SU-DHL-6 (cell line): ENCODE measurements at regions not wholly inside any gene's neighbourhood (a gene's known extent, or its start where the extent isn't known, plus 50 kb on each side); places are given as distances from the start of the nearest gene placed in this dataset.

Source experiments
- H2AFZ ChIP-seq: fragments of 200-600 bp; sonication (generic); 2 replicates; pipeline ENCODE4 v1.6.1; 2014; ENCODE audit warnings: low read depth, mild to moderate bottlenecking, moderate library complexity, mixed read lengths, antibody characterized with exemption, low read length; ENCODE audit not compliant: severe bottlenecking
- H3F3A ChIP-seq: fragments of 200-600 bp; shearing (Covaris generic); 2 replicates; pipeline ENCODE4 v1.6.0; 2016; ENCODE audit warnings: antibody characterized with exemption, mild to moderate bottlenecking; ENCODE audit not compliant: insufficient read depth
- H3K27ac ChIP-seq: fragments of 200-600 bp; sonication (generic); 2 replicates; pipeline ENCODE4 v1.5.1; 2016; ENCODE audit warnings: low read depth, mild to moderate bottlenecking, low read length, moderate library complexity, mixed read lengths
- H3K27me3 ChIP-seq: fragments of 200-600 bp; sonication (generic), shearing (Covaris generic); 2 replicates; pipeline ENCODE4 v1.6.0; 2014; ENCODE audit warnings: mild to moderate bottlenecking, low read length
- H3K36me3 ChIP-seq: fragments of 200-600 bp; sonication (generic); 2 replicates; pipeline ENCODE4 v1.6.1; 2014; ENCODE audit warnings: mild to moderate bottlenecking, low read length, mixed read lengths
- H3K4me2 ChIP-seq: fragments of 300-600, 200-600 bp; shearing (Covaris generic), sonication (generic); 2 replicates; pipeline ENCODE4 v1.6.0; 2014; ENCODE audit warnings: low read length, low read depth, mild to moderate bottlenecking; ENCODE audit not compliant: poor library complexity, severe bottlenecking
- H3K4me3 ChIP-seq: fragments of 200-600 bp; sonication (generic); 2 replicates; pipeline ENCODE4 v1.5.1; 2014; ENCODE audit warnings: antibody characterized with exemption, low read length, mild to moderate bottlenecking, mixed read lengths; ENCODE audit not compliant: insufficient read depth, poor library complexity, severe bottlenecking
- H3K79me2 ChIP-seq: fragments of 200-600 bp; sonication (generic); 2 replicates; pipeline ENCODE4 v1.6.1; 2014; ENCODE audit warnings: mild to moderate bottlenecking, low read length, moderate library complexity; ENCODE audit not compliant: insufficient read depth
- H3K9ac ChIP-seq: fragments of 200-600 bp; sonication (generic); 2 replicates; pipeline ENCODE4 v1.7.0; 2014; ENCODE audit warnings: mild to moderate bottlenecking, low read length
- H3K9me2 ChIP-seq: fragments of 200-600 bp; sonication (generic); replicated peaks from 2 replicates; pipeline ENCODE4 v1.6.1; 2014; ENCODE audit warnings: low read length; ENCODE audit not compliant: insufficient read depth
- H3K9me3 ChIP-seq: fragments of 200-600 bp; sonication (generic); 2 replicates; pipeline ENCODE4 v1.6.1; 2014; ENCODE audit warnings: low read length, mixed read lengths; ENCODE audit not compliant: insufficient read depth
- H4K20me1 ChIP-seq: fragments of 200-600 bp; sonication (generic); 2 replicates; pipeline ENCODE4 v1.6.1; 2014; ENCODE audit warnings: low read depth, mild to moderate bottlenecking, antibody characterized with exemption, low read length, moderate library complexity, mixed read lengths
- EZH2phosphoT487 ChIP-seq: fragments of 200-600 bp; sonication (generic), shearing (Covaris generic); conservative IDR thresholded peaks from 2 replicates; pipeline ENCODE4 v1.6.1; 2018; ENCODE audit warnings: mild to moderate bottlenecking, antibody characterized with exemption, low read length, moderate library complexity, mixed read lengths
- TF ChIP-seq, protein P1 (sequence below): fragments of 200-600 bp; sonication (generic); IDR thresholded peaks from one replicate; pipeline ENCODE4 v1.5.1; 2017; ENCODE audit warnings: antibody characterized with exemption, mild to moderate bottlenecking, low read length, moderate library complexity; ENCODE audit not compliant: insufficient read depth, poor library complexity, severe bottlenecking

DNA sequence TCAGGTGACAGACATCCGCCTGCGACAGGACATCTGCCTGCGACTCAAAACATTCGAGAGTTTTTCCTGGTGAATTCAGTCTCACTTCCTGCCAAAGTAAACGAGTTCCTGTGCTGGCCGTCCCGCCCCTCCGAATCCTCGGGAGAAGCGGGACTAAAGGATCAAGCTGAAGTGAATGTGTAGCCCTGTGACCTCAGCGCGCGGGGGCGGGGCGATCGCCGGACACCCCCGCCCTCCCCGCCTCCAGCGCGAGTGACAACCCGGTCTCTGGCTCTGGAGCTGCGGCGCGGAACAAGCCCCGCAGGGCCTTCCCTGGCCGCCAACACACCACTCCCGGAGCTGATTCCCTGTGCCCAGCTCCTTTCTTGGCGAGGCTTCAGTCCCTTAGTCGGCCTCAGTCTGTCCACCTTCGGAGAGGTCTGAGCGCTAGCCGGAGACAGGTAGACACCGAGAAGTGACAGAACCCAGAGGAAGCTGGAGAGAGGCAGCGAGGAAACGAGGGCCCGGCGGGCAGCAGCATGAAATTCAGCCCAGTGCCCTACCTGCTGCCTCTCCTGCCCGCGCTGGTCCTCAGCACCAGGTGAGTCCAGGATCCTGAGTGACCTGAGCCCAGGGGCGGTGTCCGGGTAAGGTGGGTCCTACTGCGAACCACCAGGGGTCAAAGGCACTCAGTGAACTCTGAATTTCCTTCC is 766.4 kb upstream of the LUZP2 start:
- Histone ChIP-seq H3K4me3 (no peak overlapping the region), H3K9me2 (0 out of 2 replicates have a peak, but pooled peaks cover 3% of the 10 kb centered on the region), H3K36me3 (no peaks in the 10 kb centered on the region), H3K9ac (no peak overlapping the region), H3K9me3 (no peaks in the 10 kb centered on the region), H3K4me2 (no peak overlapping the region), H2AFZ (no peak overlapping the region), H3K27ac (no peak overlapping the region), H4K20me1 (no peaks in the 10 kb centered on the region), H3F3A (no peaks in the 10 kb centered on the region), H3K27me3 (no peaks in the 10 kb centered on the region), H3K79me2 (no peaks in the 10 kb centered on the region)
- TF ChIP-seq EZH2phosphoT487: no peak
- TF ChIP-seq, protein P1, sequence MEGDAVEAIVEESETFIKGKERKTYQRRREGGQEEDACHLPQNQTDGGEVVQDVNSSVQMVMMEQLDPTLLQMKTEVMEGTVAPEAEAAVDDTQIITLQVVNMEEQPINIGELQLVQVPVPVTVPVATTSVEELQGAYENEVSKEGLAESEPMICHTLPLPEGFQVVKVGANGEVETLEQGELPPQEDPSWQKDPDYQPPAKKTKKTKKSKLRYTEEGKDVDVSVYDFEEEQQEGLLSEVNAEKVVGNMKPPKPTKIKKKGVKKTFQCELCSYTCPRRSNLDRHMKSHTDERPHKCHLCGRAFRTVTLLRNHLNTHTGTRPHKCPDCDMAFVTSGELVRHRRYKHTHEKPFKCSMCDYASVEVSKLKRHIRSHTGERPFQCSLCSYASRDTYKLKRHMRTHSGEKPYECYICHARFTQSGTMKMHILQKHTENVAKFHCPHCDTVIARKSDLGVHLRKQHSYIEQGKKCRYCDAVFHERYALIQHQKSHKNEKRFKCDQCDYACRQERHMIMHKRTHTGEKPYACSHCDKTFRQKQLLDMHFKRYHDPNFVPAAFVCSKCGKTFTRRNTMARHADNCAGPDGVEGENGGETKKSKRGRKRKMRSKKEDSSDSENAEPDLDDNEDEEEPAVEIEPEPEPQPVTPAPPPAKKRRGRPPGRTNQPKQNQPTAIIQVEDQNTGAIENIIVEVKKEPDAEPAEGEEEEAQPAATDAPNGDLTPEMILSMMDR: no peak

DNA sequence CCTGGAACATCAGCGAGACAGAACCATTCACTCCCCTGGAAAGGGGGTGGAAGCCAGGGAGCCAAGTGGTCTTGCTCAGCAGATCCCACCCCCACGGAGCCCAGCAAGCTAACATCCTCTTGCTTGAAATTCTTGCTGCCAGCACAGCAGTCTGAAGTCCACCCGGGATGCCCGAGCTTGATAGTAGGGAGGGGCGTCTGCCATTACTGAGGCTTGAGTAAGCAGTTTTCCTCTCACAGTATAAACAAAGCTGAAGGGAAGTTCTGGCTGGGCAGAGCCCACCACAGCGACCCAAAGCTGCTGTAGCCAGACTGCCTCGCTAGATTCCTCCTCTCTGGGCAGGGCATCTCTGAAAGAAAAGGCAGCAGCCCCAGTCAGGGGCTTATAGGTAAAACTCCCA is 764.8 kb upstream of the LUZP2 start:
- no peaks in the 10 kb centered on the region for H4K20me1 ChIP-seq
- no peaks in the 10 kb centered on the region for H3F3A ChIP-seq
- no peaks in the 10 kb centered on the region for H3K27me3 ChIP-seq
- TF ChIP-seq, protein P1: no peak
- TF ChIP-seq EZH2phosphoT487: no peak
- H2AFZ ChIP-seq: no peak overlapping the region
- no peak overlapping the region for H3K27ac ChIP-seq
- no peak overlapping the region for H3K9ac ChIP-seq
- no peaks in the 10 kb centered on the region for H3K79me2 ChIP-seq
- H3K4me2 ChIP-seq: no peak overlapping the region
- H3K9me2 ChIP-seq: 0 out of 2 replicates have a peak, but pooled peaks cover 3% of the 10 kb centered on the region
- no peak overlapping the region for H3K4me3 ChIP-seq
- no peaks in the 10 kb centered on the region for H3K9me3 ChIP-seq
- no peaks in the 10 kb centered on the region for H3K36me3 ChIP-seq

DNA sequence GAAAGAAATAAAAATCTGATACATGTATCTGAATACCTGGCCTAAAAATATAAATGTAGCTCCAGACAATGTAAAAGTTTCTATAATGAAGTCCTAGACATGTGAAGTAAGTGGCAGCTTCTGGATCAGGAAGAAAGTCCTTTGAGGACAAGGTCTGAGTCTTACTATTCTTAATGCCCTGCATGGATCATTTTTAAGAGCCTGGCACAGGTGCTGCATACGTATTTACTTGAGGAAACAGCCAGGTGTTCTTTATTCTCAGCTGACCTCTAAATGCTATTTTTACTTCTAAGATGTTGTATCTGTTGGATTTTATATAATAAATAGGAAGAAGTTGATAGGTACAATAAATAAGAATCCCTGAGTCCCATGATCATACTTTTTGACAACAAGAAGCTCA is 750.0 kb upstream of the LUZP2 start:
- Histone ChIP-seq H3F3A (no peaks in the 10 kb centered on the region), H3K9ac (no peak overlapping the region), H3K36me3 (no peaks in the 10 kb centered on the region), H3K9me3 (0 out of 2 replicates have a peak, but pooled peaks cover 3% of the 10 kb centered on the region), H3K4me3 (no peak overlapping the region), H3K27ac (no peak overlapping the region), H3K9me2 (no peaks in the 10 kb centered on the region; the same call in 1 of the 2 replicates), H2AFZ (no peak overlapping the region), H3K4me2 (no peak overlapping the region), H4K20me1 (no peaks in the 10 kb centered on the region), H3K79me2 (no peaks in the 10 kb centered on the region), H3K27me3 (no peaks in the 10 kb centered on the region)
- TF ChIP-seq EZH2phosphoT487: no peak
- TF ChIP-seq, protein P1: no peak
